ENCODE measurements at regions not wholly inside any gene's neighbourhood (a gene's known extent, or its start where the extent isn't known, plus 50 kb on each side); places are given as distances from the start of the nearest gene placed in this dataset.
"Not testable (repeated sequence)": the region's sequence is repeated elsewhere in the genome, so short reads cannot be mapped to it uniquely, and the experiment has no call there.

GRCh38 chr13:42373048-42373812 lies 101.3 kb downstream of the AKAP11 start:
- no peak for DNase-seq (ENCODE audit: low spot score)

GRCh38 chr13:42375663-42376062 lies 103.7 kb downstream of the AKAP11 start:
- DNase-seq (ENCODE audit: low spot score): no peak

GRCh38 chr13:42377640-42378382 lies 105.9 kb downstream of the AKAP11 start:
- peak; percentile 31 for DNase-seq (ENCODE audit: low spot score)

- no peak for DNase-seq (ENCODE audit: low spot score)
Measured at GRCh38 chr13:42378383-42378780, 106.4 kb downstream of the AKAP11 start.

- DNase-seq (ENCODE audit: low spot score): no peak
Measured at GRCh38 chr13:42379241-42379640, 107.3 kb downstream of the AKAP11 start.

GRCh38 chr13:42380420-42381164 lies 108.6 kb downstream of the AKAP11 start:
- DNase-seq (ENCODE audit: low spot score): no peak

- no peak for DNase-seq (ENCODE audit: low spot score)
Measured at GRCh38 chr13:42381165-42381425, 109.1 kb downstream of the AKAP11 start.

GRCh38 chr13:42381426-42381825 lies 109.5 kb downstream of the AKAP11 start:
- DNase-seq (ENCODE audit: low spot score): not testable (repeated sequence)

GRCh38 chr13:42383025-42383424 lies 111.1 kb downstream of the AKAP11 start:
- DNase-seq (ENCODE audit: low spot score): no peak

- no peak for DNase-seq (ENCODE audit: low spot score)
Measured at GRCh38 chr13:42384265-42384664, 112.3 kb downstream of the AKAP11 start.

GRCh38 chr13:42388326-42388725 lies 116.4 kb downstream of the AKAP11 start:
- DNase-seq (ENCODE audit: low spot score): no peak

GRCh38 chr13:42389041-42389440 lies 117.1 kb downstream of the AKAP11 start:
- no peak for DNase-seq (ENCODE audit: low spot score)

- no peak for DNase-seq (ENCODE audit: low spot score)
Measured at GRCh38 chr13:42392180-42392579, 120.2 kb downstream of the AKAP11 start.

- peak; percentile 59 for DNase-seq (ENCODE audit: low spot score)
Measured at GRCh38 chr13:42392716-42393572, 121.0 kb downstream of the AKAP11 start.

- DNase-seq (ENCODE audit: low spot score): no peak
Measured at GRCh38 chr13:42393573-42394360, 121.8 kb downstream of the AKAP11 start.

- no peak for DNase-seq (ENCODE audit: low spot score)
Measured at GRCh38 chr13:42394361-42394708, 122.4 kb downstream of the AKAP11 start.

GRCh38 chr13:42394711-42395085 lies 122.7 kb downstream of the AKAP11 start:
- DNase-seq (ENCODE audit: low spot score): no peak

- no peak for DNase-seq (ENCODE audit: low spot score)
Measured at GRCh38 chr13:42395086-42395821, 123.3 kb downstream of the AKAP11 start.

GRCh38 chr13:42396501-42396900 lies 124.5 kb downstream of the AKAP11 start:
- DNase-seq (ENCODE audit: low spot score): peak; percentile 56

GRCh38 chr13:42396901-42397655 lies 125.1 kb downstream of the AKAP11 start:
- DNase-seq (ENCODE audit: low spot score): no peak

Measured in CD4-positive, alpha-beta T cell treated with Interleukin-6 at 100 ng/mL for 8 hours (primary cell).